SU-DHL-6 (cell line): ENCODE measurements at regions not wholly inside any gene's neighbourhood (a gene's known extent, or its start where the extent isn't known, plus 50 kb on each side); places are given as distances from the start of the nearest gene placed in this dataset.

Source experiments
- EZH2phosphoT487 ChIP-seq: fragments of 200-600 bp; sonication (generic), shearing (Covaris generic); conservative IDR thresholded peaks from 2 replicates; pipeline ENCODE4 v1.6.1; 2018; ENCODE audit warnings: mild to moderate bottlenecking, antibody characterized with exemption, low read length, moderate library complexity, mixed read lengths
- TF ChIP-seq, protein P1 (sequence below): fragments of 200-600 bp; sonication (generic); IDR thresholded peaks from one replicate; pipeline ENCODE4 v1.5.1; 2017; ENCODE audit warnings: antibody characterized with exemption, mild to moderate bottlenecking, low read length, moderate library complexity; ENCODE audit not compliant: insufficient read depth, poor library complexity, severe bottlenecking

- TF ChIP-seq, protein P1, sequence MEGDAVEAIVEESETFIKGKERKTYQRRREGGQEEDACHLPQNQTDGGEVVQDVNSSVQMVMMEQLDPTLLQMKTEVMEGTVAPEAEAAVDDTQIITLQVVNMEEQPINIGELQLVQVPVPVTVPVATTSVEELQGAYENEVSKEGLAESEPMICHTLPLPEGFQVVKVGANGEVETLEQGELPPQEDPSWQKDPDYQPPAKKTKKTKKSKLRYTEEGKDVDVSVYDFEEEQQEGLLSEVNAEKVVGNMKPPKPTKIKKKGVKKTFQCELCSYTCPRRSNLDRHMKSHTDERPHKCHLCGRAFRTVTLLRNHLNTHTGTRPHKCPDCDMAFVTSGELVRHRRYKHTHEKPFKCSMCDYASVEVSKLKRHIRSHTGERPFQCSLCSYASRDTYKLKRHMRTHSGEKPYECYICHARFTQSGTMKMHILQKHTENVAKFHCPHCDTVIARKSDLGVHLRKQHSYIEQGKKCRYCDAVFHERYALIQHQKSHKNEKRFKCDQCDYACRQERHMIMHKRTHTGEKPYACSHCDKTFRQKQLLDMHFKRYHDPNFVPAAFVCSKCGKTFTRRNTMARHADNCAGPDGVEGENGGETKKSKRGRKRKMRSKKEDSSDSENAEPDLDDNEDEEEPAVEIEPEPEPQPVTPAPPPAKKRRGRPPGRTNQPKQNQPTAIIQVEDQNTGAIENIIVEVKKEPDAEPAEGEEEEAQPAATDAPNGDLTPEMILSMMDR: no peak
- no peak for TF ChIP-seq EZH2phosphoT487
These were observed 383.6 kb downstream of the HNRNPD start for GRCh38 chr4:81990211-81990610.
